ENCODE measurements at regions not wholly inside any gene's neighbourhood (a gene's known extent, or its start where the extent isn't known, plus 50 kb on each side); places are given as distances from the start of the nearest gene placed in this dataset.

GRCh38 chr10:117652228-117653169, 110.0 kb downstream of the EMX2 start:
- Histone ChIP-seq H3K79me2 (ENCODE audit: insufficient read depth) (no peaks in the 10 kb centered on the region), H4K20me1 (ENCODE audit: insufficient read depth) (no peaks in the 10 kb centered on the region), H3K27me3 (ENCODE audit: insufficient read depth) (no peaks in the 10 kb centered on the region), H2AFZ (ENCODE audit: low read depth) (no peak overlapping the region), H3K9ac (no peak overlapping the region), H3F3A (replicated peaks; ENCODE audit: insufficient read depth) (no peaks in the 10 kb centered on the region), H3K4me1 (ENCODE audit: control insufficient read depth in 1 of 2, insufficient read depth in 2 of 2, low read depth in 1 of 2, low read length in 1 of 2) (no peaks in the 10 kb centered on the region), H3K9me3 (no peaks in the 10 kb centered on the region), H3K4me2 (no peak overlapping the region), H3K9me2 (no peaks in the 10 kb centered on the region), H3K36me3 (replicated peaks in 1 of 2; ENCODE audit: control insufficient read depth in 1 of 2, insufficient read depth in 2 of 2, low read length in 1 of 2) (no peaks in the 10 kb centered on the region), H3K27ac (ENCODE audit: low read depth in 2 of 2, low read length in 1 of 2) (no peak overlapping the region), H3K4me3 (ENCODE audit: low read depth in 2 of 2, low read length in 1 of 2) (no peak overlapping the region)
- CTCF ChIA-PET = no interaction called here
- POLR2A ChIA-PET = no interaction called here
- no peak for DNase-seq
- TF ChIP-seq USF2 (IDR thresholded peaks at IDR 0.05; ENCODE audit: borderline replicate concordance, low read depth, low read length) (no peak), FOXM1 (IDR thresholded peaks at IDR 0.05; ENCODE audit: low read depth) (no peak), EP300 (IDR thresholded peaks at IDR 0.05; ENCODE audit: borderline replicate concordance in 1 of 2, low read depth in 1 of 2, low read length in 1 of 2) (no peak), IRF3 (IDR thresholded peaks at IDR 0.05; ENCODE audit: low read depth, low read length) (no peak), CTCF (IDR thresholded peaks at IDR 0.05) (no peak), GABPA (IDR thresholded peaks at IDR 0.05; ENCODE audit: low read depth) (no peak), TEAD4 (IDR thresholded peaks at IDR 0.05; ENCODE audit: borderline replicate concordance, insufficient read depth) (no peak), MEF2A (IDR thresholded peaks at IDR 0.05; ENCODE audit: borderline replicate concordance, low read depth) (no peak), RFX5 (IDR thresholded peaks at IDR 0.05; ENCODE audit: low read length) (no peak), USF1 (IDR thresholded peaks at IDR 0.05; ENCODE audit: borderline replicate concordance, low read depth) (no peak), RAD21 (IDR thresholded peaks at IDR 0.05; ENCODE audit: low read length) (no peak), ELF1 (IDR thresholded peaks at IDR 0.05) (no peak), MXI1 (IDR thresholded peaks at IDR 0.05; ENCODE audit: low read depth, low read length) (no peak), RCOR1 (IDR thresholded peaks at IDR 0.05; ENCODE audit: low read length) (no peak), FOSL2 (IDR thresholded peaks at IDR 0.05; ENCODE audit: borderline replicate concordance, low read depth) (no peak), FOXJ3 (CRISPR knock-in tag; IDR thresholded peaks at IDR 0.05) (no peak)
- TF ChIP-seq, protein P1, sequence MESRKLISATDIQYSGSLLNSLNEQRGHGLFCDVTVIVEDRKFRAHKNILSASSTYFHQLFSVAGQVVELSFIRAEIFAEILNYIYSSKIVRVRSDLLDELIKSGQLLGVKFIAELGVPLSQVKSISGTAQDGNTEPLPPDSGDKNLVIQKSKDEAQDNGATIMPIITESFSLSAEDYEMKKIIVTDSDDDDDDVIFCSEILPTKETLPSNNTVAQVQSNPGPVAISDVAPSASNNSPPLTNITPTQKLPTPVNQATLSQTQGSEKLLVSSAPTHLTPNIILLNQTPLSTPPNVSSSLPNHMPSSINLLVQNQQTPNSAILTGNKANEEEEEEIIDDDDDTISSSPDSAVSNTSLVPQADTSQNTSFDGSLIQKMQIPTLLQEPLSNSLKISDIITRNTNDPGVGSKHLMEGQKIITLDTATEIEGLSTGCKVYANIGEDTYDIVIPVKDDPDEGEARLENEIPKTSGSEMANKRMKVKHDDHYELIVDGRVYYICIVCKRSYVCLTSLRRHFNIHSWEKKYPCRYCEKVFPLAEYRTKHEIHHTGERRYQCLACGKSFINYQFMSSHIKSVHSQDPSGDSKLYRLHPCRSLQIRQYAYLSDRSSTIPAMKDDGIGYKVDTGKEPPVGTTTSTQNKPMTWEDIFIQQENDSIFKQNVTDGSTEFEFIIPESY (IDR thresholded peaks at IDR 0.05; ENCODE audit: borderline replicate concordance, low read depth) = no peak
- TF ChIP-seq, protein P2, sequence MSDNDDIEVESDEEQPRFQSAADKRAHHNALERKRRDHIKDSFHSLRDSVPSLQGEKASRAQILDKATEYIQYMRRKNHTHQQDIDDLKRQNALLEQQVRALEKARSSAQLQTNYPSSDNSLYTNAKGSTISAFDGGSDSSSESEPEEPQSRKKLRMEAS (IDR thresholded peaks at IDR 0.05; ENCODE audit: low read depth) = no peak
- WGBS (ENCODE audit: low lambda C conversion rate) = 11% methylated on average over 3 of the region's 3 CpGs

Data from SK-N-SH (cell line).